Germinal center (tissue), 1 donor: ENCODE measurements at regions not wholly inside any gene's neighbourhood (a gene's known extent, or its start where the extent isn't known, plus 50 kb on each side); places are given as distances from the start of the nearest gene placed in this dataset.

Experiments
- DNase-seq: peaks from one replicate; pipeline ENCODE4 v3.0.0; 2012; ENCODE audit warnings: mixed read lengths, low spot score

- DNase-seq = no peak
These were observed 733.6 kb upstream of the TMEM132C start for GRCh38 chr12:127533353-127533752.

- no peak for DNase-seq
These were observed 730.0 kb upstream of the TMEM132C start for GRCh38 chr12:127536833-127537428.

GRCh38 chr12:127538316-127538715, 728.7 kb upstream of the TMEM132C start:
- DNase-seq = no peak

GRCh38 chr12:127539226-127539858, 727.6 kb upstream of the TMEM132C start:
- no peak for DNase-seq

GRCh38 chr12:127542391-127542790, 724.6 kb upstream of the TMEM132C start:
- no peak for DNase-seq

GRCh38 chr12:127542931-127543330, 724.0 kb upstream of the TMEM132C start:
- no peak for DNase-seq

GRCh38 chr12:127546721-127547505, 720.1 kb upstream of the TMEM132C start:
- no peak for DNase-seq

- no peak for DNase-seq
These were observed 718.8 kb upstream of the TMEM132C start for GRCh38 chr12:127548123-127548553.

- no peak for DNase-seq
These were observed 716.7 kb upstream of the TMEM132C start for GRCh38 chr12:127550271-127550670.

- no peak for DNase-seq
These were observed 714.1 kb upstream of the TMEM132C start for GRCh38 chr12:127552838-127553237.

GRCh38 chr12:127555071-127555470, 711.9 kb upstream of the TMEM132C start:
- DNase-seq = no peak

- DNase-seq = no peak
These were observed 710.6 kb upstream of the TMEM132C start for GRCh38 chr12:127556231-127556886.

- no peak for DNase-seq
These were observed 708.6 kb upstream of the TMEM132C start for GRCh38 chr12:127558361-127558760.

- no peak for DNase-seq
These were observed 707.5 kb upstream of the TMEM132C start for GRCh38 chr12:127559349-127560040.

- no peak for DNase-seq
These were observed 706.9 kb upstream of the TMEM132C start for GRCh38 chr12:127560041-127560478.

GRCh38 chr12:127562816-127563215, 704.2 kb upstream of the TMEM132C start:
- no peak for DNase-seq

GRCh38 chr12:127565241-127565640, 701.7 kb upstream of the TMEM132C start:
- DNase-seq = no peak

GRCh38 chr12:127567531-127567930, 699.4 kb upstream of the TMEM132C start:
- no peak for DNase-seq

- no peak for DNase-seq
These were observed 696.6 kb upstream of the TMEM132C start for GRCh38 chr12:127570387-127570786.

GRCh38 chr12:127570793-127571360, 696.1 kb upstream of the TMEM132C start:
- DNase-seq = no peak

GRCh38 chr12:127571578-127571977, 695.4 kb upstream of the TMEM132C start:
- DNase-seq = no peak

GRCh38 chr12:127579446-127579845, 687.5 kb upstream of the TMEM132C start:
- DNase-seq = no peak
